HL-60 (cell line): ENCODE measurements at regions not wholly inside any gene's neighbourhood (a gene's known extent, or its start where the extent isn't known, plus 50 kb on each side); places are given as distances from the start of the nearest gene placed in this dataset.

ENCODE experiments used
- DNase-seq, 2 experiments: peaks; one replicate each; pipeline ENCODE4 v3.0.0-alpha.2; 2010 to 2020; ENCODE audit warnings: low read depth in 1 of 2, low spot score in 1 of 2
- H3K27ac ChIP-seq: fragments of 250-450 bp; sonication (Bioruptor Pico); replicated peaks from 2 replicates; pipeline ENCODE4 v1.5.1; 2020; ENCODE audit warnings: mild to moderate bottlenecking, moderate library complexity
- H3K27me3 ChIP-seq: fragments of 250-450 bp; sonication (Bioruptor Pico); 2 replicates; pipeline ENCODE4 v1.5.1; 2021; ENCODE audit warnings: mild to moderate bottlenecking, moderate library complexity; ENCODE audit not compliant: insufficient read depth, poor library complexity, severe bottlenecking
- H3K4me3 ChIP-seq: replicated peaks from 2 replicates; pipeline ENCODE4 v1.5.1; 2011; ENCODE audit warnings: mild to moderate bottlenecking, control low read depth, low read length; ENCODE audit not compliant: insufficient read depth
- GABPA ChIP-seq: IDR thresholded peaks from 2 replicates; pipeline ENCODE4 v1.6.1; 2012; ENCODE audit warnings: low read depth
- POLR2AphosphoS5 ChIP-seq: IDR thresholded peaks from 2 replicates; pipeline ENCODE4 v1.6.1; 2012; ENCODE audit warnings: low read depth
- SPI1 ChIP-seq: IDR thresholded peaks from 2 replicates; pipeline ENCODE4 v1.6.1; 2012; ENCODE audit warnings: low read depth, mild to moderate bottlenecking, borderline replicate concordance
- TF ChIP-seq, protein P1 (sequence below): IDR thresholded peaks from one replicate; pipeline ENCODE4 v1.5.1; 2011; ENCODE audit warnings: low read length, control low read depth, inconsistent platforms; ENCODE audit not compliant: insufficient read depth
- TF ChIP-seq, protein P2 (sequence below): IDR thresholded peaks from 2 replicates; pipeline ENCODE4 v1.6.1; 2012; ENCODE audit warnings: low read depth; ENCODE audit not compliant: insufficient replicate concordance

DNA sequence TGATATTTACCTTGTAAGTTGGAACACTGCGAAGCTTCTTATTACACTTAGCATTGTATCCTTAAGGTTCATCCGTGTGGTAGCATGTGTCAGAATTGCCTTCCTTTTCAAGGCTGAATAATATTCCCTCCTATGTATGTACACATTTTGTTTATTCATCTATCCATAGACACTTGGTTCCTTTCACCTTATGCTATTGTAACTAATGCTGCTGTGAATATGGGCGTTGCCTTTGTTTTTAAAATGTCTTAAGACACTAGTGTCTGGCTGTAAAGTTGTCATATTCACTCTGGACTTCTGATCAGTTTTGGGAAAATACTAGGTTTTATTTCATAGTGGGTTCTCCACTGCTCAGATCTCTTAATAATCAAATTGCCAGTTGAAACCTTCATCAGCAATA lies 383.3 kb upstream of the PRR16 start:
- H3K4me3 ChIP-seq = no peak overlapping the region
- H3K27me3 ChIP-seq = no peaks in the 10 kb centered on the region
- TF ChIP-seq, protein P1, sequence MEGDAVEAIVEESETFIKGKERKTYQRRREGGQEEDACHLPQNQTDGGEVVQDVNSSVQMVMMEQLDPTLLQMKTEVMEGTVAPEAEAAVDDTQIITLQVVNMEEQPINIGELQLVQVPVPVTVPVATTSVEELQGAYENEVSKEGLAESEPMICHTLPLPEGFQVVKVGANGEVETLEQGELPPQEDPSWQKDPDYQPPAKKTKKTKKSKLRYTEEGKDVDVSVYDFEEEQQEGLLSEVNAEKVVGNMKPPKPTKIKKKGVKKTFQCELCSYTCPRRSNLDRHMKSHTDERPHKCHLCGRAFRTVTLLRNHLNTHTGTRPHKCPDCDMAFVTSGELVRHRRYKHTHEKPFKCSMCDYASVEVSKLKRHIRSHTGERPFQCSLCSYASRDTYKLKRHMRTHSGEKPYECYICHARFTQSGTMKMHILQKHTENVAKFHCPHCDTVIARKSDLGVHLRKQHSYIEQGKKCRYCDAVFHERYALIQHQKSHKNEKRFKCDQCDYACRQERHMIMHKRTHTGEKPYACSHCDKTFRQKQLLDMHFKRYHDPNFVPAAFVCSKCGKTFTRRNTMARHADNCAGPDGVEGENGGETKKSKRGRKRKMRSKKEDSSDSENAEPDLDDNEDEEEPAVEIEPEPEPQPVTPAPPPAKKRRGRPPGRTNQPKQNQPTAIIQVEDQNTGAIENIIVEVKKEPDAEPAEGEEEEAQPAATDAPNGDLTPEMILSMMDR = no peak
- DNase-seq = no peak
- no peak overlapping the region for H3K27ac ChIP-seq

DNA sequence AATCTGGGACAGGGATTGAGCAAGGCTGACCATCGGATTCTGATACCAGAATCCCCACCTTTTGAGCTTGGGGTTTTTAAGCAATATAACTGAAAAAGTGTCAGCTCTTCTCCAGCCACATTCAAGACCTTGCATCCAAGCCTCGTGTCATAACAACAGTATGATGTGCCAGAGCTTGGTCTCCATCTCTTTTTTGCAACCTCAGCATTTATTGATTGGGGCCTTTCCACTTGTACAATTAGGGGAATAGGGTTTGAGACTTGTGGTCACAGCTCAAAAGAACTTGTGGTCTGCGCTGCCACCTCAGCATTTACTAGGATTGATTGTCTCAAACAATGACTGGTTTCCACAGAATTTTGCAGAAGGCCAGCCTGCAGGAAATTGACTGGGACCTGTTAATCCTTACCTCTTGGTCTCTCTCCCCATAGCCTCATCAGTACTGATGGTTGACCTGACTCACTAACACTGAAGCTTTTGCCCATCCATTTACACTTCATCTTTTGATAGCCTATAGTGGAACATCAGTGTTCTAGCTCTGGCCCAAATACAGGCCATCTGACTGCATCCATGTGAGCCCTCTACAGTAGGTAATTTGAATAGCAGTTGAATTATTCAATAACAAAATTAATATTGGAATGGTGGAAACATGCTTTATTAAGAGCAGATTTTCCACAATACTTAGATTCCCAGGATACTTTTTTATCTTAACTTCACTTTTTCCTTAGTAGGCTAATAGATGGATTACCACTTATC lies 381.6 kb upstream of the PRR16 start:
- TF ChIP-seq SPI1 (no peak), GABPA (no peak), POLR2AphosphoS5 (no peak)
- TF ChIP-seq, protein P2, sequence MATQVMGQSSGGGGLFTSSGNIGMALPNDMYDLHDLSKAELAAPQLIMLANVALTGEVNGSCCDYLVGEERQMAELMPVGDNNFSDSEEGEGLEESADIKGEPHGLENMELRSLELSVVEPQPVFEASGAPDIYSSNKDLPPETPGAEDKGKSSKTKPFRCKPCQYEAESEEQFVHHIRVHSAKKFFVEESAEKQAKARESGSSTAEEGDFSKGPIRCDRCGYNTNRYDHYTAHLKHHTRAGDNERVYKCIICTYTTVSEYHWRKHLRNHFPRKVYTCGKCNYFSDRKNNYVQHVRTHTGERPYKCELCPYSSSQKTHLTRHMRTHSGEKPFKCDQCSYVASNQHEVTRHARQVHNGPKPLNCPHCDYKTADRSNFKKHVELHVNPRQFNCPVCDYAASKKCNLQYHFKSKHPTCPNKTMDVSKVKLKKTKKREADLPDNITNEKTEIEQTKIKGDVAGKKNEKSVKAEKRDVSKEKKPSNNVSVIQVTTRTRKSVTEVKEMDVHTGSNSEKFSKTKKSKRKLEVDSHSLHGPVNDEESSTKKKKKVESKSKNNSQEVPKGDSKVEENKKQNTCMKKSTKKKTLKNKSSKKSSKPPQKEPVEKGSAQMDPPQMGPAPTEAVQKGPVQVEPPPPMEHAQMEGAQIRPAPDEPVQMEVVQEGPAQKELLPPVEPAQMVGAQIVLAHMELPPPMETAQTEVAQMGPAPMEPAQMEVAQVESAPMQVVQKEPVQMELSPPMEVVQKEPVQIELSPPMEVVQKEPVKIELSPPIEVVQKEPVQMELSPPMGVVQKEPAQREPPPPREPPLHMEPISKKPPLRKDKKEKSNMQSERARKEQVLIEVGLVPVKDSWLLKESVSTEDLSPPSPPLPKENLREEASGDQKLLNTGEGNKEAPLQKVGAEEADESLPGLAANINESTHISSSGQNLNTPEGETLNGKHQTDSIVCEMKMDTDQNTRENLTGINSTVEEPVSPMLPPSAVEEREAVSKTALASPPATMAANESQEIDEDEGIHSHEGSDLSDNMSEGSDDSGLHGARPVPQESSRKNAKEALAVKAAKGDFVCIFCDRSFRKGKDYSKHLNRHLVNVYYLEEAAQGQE = no peak
- TF ChIP-seq, protein P1 = no peak
- Histone ChIP-seq H3K4me3 (no peak overlapping the region), H3K27ac (no peak overlapping the region), H3K27me3 (no peaks in the 10 kb centered on the region)
- DNase-seq = no peak

DNA sequence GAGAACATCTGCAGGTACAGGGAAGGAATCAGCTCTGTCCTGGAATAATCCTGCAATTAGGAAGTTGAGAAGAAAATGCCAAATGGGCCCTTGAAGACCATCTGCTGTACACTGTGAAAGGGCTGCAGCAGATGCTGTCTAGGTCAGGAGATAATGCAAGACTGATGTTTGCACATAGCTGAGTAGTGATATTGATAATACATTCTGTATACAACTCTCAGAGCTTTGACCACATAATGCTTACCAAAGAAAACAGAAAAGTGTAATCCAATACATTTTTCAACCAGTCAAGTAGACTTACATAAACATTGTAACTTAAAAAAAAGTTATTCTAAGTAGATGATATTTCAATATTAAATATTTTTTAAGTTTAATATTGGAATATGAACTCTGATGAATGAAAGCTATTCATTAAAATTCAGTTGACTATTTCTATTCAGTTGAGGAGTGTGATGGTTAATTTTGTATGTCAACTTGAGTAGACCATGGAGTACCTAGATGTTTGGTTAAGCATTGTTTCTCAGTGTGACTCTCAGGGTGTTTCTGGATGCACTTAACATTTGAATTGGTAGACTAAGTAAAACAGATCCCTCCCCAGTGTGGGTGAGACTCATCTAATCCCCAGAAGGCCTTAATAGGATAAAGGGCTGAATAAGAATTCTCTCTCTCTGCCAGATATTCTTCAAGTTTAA lies 380.1 kb upstream of the PRR16 start:
- no peaks in the 10 kb centered on the region for H3K27me3 ChIP-seq
- H3K27ac ChIP-seq = no peak overlapping the region
- no peak for DNase-seq
- H3K4me3 ChIP-seq = no peak overlapping the region
- TF ChIP-seq POLR2AphosphoS5 (no peak), GABPA (no peak), SPI1 (no peak)
- TF ChIP-seq, protein P1 = no peak
- TF ChIP-seq, protein P2 = no peak

DNA sequence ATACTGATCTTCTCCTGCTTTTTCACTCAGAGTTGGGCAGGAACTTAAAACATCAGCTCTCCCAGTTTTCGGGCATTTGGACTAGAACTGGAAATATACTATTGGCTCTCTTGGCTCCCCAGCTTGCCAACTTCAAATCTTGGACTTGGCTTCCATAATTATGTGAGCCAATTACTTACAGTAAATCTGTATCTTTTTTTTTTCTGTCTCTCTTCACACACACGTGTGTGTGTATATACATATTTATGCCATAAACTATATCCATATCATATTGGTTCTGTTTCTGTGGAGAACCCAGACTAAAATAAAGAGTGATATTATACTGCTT lies 379.6 kb upstream of the PRR16 start:
- no peak for DNase-seq
- Histone ChIP-seq H3K4me3 (no peak overlapping the region), H3K27me3 (no peaks in the 10 kb centered on the region), H3K27ac (no peak overlapping the region)
- TF ChIP-seq, protein P2 = no peak
- TF ChIP-seq GABPA (no peak), SPI1 (no peak), POLR2AphosphoS5 (no peak)
- TF ChIP-seq, protein P1 = no peak
